GM12892 (cell line): ENCODE measurements at regions not wholly inside any gene's neighbourhood (a gene's known extent, or its start where the extent isn't known, plus 50 kb on each side); places are given as distances from the start of the nearest gene placed in this dataset.
"Not testable (repeated sequence)": the region's sequence is repeated elsewhere in the genome, so short reads cannot be mapped to it uniquely, and the experiment has no call there.

Source experiments
- DNase-seq: peaks from one replicate; pipeline ENCODE4 v3.0.0; 2011; ENCODE audit not compliant: insufficient read length
- FAIRE-seq: peaks from 2 replicates; lab custom pipeline; 2011; peaks lifted over from hg19 to GRCh38; lab: Jason Lieb, UNC
- POLR2A ChIP-seq: IDR thresholded peaks from 2 replicates; pipeline ENCODE4 v1.6.1; 2011; ENCODE audit warnings: low read depth, low read length, control low read depth
- POLR2AphosphoS5 ChIP-seq: IDR thresholded peaks from 2 replicates; pipeline ENCODE4 v1.6.1; 2011; ENCODE audit warnings: low read depth, low read length, control low read depth
- TAF1 ChIP-seq: IDR thresholded peaks from 2 replicates; pipeline ENCODE4 v1.6.1; 2011; ENCODE audit warnings: low read depth, mild to moderate bottlenecking, control low read depth, low read length, borderline replicate concordance

DNA sequence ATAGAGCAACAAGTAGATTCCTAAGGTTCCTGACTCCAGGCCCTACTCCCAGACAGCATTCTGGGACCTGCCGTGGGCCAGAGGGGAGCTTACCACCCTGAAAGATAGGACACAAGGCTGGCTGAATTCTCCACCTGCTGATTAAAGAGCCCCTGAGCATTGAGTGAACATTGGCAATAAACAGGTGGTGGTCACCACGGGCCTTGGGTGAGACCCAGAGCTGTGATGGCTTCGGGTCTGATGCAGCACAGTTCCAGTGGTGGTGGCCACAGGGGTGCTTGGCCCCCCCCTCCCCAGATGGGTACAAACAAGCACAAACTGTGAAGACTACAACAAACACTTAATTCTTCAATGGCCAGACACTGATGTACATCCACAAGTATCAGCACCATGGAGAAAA is 444.6 kb downstream of the GASK1B start:
- no peak for TF ChIP-seq TAF1
- TF ChIP-seq POLR2A = no peak
- no peak for TF ChIP-seq POLR2AphosphoS5
- FAIRE-seq (no peak), DNase-seq (no peak)

DNA sequence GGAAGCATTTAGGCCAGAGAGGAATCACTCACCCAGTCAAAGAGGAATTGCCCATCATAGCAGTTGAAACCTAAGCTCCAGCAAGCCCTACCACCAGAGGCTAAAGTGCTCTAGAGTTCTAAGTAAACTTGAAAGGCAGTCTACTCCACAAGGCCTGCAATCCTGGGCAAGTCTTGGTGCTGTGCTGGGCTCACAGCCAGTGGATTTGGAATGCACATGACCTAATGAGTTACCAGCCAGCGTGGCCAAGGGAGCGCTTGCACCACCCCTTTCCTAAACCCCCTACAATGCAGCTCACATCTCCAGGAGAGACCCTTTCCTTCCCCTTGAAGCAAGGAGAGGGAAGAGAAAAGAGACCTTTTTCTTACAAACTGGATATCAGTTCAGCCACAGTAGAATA is 445.7 kb downstream of the GASK1B start:
- DNase-seq (no peak), FAIRE-seq (no peak)
- no peak for TF ChIP-seq TAF1
- TF ChIP-seq POLR2AphosphoS5 = no peak
- TF ChIP-seq POLR2A = no peak

DNA sequence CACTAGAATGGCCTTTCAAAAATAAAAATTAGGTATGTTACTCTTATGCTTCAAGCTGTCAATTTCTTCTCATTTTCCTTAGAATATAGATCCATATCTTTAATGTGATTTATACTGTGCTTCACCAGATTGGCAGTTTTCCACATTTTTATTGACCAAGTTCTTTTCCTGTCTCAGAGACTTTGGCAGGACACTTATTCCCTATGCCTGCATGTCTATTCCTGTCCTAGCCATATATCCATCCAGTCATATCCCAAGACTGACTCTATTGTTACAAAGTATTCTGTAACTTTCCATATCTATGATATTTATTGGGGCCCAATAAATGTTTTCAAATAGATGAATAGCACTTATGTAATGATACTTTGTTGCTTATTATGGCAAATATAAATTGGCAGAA is 450.7 kb downstream of the GASK1B start:
- TF ChIP-seq TAF1 (no peak), POLR2AphosphoS5 (no peak), POLR2A (no peak)
- DNase-seq (no peak), FAIRE-seq (no peak)

DNA sequence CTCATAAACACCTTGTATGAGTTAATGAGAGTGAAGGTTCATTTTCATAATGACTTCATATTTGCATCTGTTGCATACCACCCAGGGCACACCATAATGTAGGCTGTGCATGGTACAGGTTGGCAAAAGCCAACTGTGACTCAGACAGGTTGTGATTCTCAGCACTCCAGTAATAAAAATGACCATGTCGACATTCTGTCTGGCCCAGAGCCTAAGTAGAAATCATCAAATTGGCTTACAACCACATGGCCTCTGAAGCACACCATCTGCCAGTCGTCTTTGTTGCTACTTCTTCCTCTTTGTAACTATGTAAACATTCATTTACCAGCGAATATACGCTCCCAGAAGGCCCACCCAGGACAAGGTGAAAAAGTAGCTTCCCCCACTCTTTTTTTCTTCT is 459.5 kb downstream of the GASK1B start:
- FAIRE-seq (no peak), DNase-seq (no peak)
- no peak for TF ChIP-seq POLR2A

DNA sequence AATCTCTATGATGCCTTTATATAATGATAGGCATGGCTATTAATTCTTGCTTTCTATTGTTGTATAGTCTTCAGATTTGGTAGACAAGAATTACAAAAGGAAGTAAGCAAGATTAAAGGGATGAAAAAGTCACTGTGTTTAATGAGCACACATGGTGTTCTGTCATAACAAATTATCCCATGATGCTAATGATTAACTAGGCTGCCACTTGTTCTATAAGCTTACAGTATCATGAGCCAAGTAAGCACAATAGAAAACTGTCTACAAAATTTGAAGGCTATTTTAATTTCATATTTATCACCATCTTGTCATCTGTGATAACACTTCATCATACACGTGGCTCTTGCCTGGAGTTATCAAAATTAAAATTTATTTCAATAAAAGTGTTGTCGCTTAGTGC is 466.7 kb downstream of the GASK1B start:
- TF ChIP-seq TAF1 = no peak
- TF ChIP-seq POLR2A = no peak
- no peak for TF ChIP-seq POLR2AphosphoS5
- FAIRE-seq = no peak
- no peak for DNase-seq

DNA sequence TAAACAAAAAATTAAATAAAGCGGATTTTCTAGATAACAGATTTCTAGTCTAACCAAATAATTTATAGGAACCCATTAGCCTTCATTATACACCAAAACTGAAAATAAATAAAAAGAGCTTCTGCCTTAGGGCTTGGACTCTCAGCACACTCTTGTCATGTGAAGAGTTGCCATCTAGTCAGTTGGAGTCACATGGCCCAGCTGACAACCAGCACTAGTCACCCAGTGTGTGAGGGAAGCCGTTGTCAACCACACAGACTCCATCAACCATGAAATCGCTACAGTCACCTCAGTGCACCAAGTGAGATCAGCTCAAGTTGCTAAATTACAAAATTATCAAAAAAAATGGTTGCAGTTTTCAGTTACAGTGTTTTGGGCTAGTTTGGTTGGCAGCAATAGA is 470.0 kb downstream of the GASK1B start:
- TF ChIP-seq POLR2A (no peak), TAF1 (no peak), POLR2AphosphoS5 (no peak)
- FAIRE-seq = no peak
- no peak for DNase-seq

DNA sequence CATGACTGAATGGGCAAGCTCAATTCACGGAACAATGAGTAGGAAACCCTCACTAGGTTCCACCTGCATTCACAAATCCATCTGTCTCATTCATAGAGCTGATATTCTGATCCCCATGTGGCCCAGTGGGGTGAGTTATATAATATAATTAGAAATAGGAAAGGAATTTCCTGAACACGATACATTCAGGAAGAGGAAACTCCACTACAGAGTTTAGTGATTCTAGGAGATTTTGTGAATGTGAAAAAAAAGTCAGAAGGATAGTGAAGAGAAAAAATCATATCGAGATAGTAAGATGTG is 471.2 kb downstream of the GASK1B start:
- no peak for DNase-seq
- TF ChIP-seq POLR2AphosphoS5 = no peak
- no peak for TF ChIP-seq POLR2A
- TF ChIP-seq TAF1 = no peak
- no peak for FAIRE-seq

DNA sequence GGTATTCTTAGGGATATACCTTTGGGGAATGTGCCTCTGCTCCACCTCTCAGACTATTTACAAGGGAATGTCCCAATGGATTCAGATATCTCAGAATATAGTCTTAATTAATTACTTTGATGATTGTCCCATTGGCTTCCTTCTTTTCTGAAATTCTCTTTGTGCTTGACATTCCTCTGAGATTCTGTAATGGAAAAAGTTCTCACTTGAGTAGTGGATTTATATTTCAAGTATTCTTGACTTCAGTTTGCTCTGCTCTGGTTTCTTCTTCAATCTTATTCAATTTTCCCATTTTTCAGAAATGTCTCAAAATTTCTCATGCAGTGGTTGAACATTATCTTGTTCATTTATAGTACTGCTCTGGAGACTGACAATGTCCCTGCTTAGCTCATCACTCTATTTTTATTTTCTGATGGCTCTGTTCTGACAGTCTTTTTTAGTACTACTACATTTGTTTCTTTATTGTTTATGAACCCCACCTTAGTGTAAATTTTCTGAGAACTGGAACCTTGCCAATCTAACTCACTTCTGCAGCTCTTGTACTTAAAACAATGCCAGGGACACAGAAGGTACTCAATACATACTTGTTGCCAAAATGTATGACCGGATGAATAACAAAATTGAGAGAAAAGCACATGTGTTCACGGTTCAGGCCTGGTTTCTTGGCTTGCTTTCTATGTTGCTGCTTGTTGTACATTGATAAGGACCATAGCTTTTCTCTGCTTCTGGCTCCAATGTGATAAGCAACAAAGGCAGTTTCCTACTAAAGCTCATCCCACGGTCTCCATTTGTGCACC is 471.7 kb downstream of the GASK1B start:
- FAIRE-seq (no peak), DNase-seq (no peak)
- TF ChIP-seq POLR2A (no peak), POLR2AphosphoS5 (no peak), TAF1 (no peak)

DNA sequence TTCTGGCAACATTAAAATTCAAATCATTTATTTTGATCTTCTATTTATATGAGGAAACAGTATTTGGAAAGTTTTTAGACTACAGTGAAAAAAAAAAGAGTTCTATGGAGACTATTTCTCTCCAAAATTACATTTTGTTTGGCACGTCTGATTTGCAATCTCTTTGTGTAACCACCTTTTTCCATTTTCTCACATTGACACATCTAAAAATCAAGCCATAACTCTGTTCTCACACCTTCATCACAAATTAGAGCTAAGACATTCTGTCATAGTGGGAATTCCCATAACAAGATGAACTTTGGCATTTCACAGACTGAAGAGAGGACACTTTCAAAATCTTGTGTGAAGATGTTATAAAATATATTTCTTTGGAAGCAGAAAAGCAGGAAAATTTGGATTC is 468.9 kb downstream of the GRIA2 start:
- FAIRE-seq (no peak), DNase-seq (no peak)
- TF ChIP-seq POLR2AphosphoS5 (no peak), TAF1 (no peak), POLR2A (no peak)

DNA sequence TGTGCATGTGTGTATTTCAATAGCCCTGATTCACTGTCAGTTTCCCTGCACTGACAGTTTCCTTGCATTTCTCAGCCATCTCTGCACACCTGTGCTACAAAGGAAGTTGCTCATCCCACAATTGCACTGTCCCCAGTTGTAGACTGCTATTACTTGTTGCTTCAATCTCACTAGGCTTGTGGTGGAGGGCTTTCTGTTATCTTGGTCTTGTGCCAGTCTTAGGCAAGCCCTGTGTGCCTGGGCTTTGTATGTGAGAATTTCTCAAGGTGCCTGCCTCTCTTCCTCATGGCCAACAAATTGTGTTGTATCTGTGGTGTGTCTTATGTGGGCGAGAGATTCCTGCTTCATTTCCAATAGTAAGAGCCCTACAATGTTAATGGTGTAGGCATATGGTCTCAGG is 467.4 kb downstream of the GRIA2 start:
- no peak for TF ChIP-seq POLR2A
- TF ChIP-seq POLR2AphosphoS5 = no peak
- TF ChIP-seq TAF1 = no peak
- no peak for DNase-seq
- FAIRE-seq = no peak

DNA sequence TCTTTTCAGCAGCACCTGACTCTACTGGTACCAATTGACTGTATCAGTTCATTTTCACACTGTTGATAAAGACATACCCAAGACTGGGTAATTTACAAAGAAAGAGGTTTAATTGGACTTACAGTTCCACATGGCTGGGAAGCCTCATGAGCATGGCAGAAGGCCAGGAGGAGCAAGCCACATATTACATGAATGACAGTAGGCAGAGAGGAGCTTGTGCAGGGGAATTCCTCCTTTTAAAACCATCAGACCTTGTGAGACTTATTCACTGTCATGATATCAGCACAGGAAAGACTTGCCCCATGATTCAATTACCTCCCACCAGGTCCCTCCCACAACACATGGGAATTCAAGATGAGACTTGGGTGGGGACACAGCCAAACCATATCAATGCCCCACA is 458.8 kb downstream of the GRIA2 start:
- FAIRE-seq, DNase-seq: not testable (repeated sequence)

DNA sequence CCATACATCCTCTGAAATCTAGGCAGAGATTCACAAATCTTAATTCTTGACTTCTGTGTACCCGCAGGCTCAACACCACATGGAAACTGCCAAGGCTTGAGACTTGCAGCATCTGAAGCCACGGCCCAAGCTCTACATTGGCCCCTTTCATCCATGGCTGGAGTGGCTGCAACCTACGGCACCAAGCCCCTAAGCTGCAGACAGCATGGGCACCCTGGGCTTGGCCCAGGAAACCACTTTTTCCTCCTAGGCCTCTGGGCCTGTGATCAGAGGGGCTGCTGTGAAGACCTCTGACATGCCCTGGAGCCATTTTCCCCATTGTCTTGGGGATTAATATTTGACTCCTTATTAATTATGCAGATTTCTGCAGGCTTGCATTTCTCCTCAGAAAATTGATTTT is 457.9 kb downstream of the GRIA2 start:
- FAIRE-seq = no peak
- TF ChIP-seq POLR2AphosphoS5 (no peak), POLR2A (no peak), TAF1 (no peak)
- DNase-seq = no peak

DNA sequence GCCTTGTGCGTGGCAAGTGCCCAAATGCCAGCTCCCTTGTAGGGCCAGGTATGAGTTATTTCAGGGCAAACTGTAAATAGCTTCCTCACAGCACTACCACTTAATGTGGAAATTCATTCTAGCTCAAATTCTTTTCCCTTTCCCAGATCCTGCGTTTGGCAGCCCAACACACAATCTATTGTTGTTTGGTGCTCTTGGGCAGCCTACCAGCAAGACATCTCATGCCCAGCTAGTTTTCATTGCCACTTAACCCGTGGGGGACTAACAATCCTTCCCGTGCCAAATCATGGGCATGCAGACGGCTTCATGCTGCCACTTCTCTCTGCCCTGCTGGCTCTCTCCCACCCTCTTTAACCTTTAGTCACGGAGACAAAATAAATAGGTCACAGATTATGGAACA is 454.2 kb downstream of the GRIA2 start:
- TF ChIP-seq TAF1 (no peak), POLR2A (no peak), POLR2AphosphoS5 (no peak)
- FAIRE-seq = no peak
- no peak for DNase-seq
